ENCODE measurements at regions not wholly inside any gene's neighbourhood (a gene's known extent, or its start where the extent isn't known, plus 50 kb on each side); places are given as distances from the start of the nearest gene placed in this dataset.
"Not testable (repeated sequence)": the region's sequence is repeated elsewhere in the genome, so short reads cannot be mapped to it uniquely, and the experiment has no call there.

DNA sequence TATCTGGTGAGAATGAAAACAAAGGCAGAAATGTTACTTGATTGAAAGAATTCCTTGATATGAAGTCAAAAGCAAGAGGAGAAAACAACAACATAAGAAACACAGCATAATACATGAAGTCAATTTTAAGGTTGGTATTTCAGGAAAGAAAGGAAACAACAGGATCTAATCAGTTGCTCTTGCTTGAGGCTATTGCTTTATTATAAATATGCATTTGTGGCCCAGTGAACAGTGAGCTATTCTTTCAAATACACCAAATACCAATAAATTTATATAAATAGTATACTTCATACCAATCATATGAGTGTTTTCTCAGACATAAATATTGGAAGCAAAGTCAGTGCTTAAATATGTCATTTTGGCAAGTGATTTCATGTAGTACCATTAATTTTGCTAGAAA, 806.6 kb downstream of the NXPH1 start:
- DNase-seq, result no peak

DNA sequence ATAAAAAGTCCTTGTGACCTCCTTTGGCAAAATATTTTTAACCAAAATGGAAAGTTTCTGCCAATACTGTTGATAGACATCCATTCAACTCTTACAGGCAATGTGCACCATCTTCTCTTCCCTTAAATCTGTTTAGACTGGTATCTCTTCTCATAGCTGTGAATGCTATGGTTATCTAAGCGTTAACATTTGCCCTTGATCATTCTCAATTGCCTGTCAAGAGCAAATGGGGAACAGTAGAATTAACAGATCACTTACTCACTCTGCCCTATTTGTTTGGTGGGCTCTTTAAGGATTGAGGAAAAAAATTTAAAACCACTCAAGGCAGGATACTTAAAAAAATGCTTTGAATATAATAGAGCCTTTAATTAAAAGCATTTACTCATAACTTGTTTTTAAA, 808.4 kb downstream of the NXPH1 start:
- no peak for DNase-seq

DNA sequence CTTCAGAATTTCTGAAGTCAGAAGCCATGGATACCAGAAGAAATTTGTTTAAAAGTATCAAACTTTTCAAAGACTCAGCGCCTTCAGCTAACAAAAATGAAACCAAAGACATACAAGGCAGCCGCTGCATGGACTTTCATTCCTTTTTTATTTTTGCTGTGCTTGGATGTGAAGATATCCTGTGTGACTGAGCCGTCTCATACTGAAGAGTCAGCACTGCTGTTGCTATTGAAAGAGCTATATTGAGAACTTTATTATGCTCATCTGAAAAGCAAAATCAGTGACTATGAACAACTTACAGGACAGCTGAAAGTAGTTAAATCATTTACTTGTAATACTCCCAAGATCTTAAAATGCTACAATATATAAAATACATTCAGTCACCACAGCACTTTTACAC, 809.2 kb downstream of the NXPH1 start:
- no peak for DNase-seq

DNA sequence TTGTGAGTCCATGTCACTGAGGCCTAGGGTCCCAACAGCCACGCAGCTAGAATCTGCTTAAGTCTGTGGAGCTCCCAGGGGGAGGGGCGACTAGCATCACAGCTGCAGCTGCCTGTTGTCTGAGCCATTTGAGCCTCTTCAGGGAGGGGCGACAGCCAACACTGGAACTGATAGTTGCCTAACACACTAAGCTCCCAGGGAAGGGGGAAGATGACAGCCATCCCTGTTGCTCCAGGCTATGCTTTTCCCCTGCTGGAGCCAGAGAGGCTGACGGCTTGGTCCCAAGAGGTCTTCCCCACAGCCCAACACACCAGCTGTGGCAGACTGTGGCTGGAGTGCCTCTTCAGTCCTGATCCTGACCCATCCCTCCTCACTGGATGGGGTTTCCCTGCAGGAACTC, 817.5 kb downstream of the NXPH1 start:
- DNase-seq, result no peak

DNA sequence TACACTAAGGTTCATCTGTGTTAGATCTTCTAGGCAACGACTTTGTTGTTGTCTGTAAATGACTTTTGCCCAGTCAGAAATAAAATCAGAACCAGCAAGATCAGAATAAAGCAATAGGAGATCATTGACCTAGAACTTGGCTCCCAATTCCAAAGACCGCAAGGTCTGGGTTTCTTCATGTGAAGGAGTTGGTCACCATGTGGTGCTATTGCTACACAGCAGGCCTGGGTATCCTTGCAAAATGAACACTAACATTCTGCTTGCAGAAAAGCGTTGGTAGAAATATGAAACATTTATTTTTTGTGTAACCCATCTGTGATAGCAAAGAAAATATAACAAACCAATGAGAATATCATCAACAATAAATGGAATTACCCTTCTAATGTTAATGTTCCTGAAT, 831.0 kb downstream of the NXPH1 start:
- no peak for DNase-seq

DNA sequence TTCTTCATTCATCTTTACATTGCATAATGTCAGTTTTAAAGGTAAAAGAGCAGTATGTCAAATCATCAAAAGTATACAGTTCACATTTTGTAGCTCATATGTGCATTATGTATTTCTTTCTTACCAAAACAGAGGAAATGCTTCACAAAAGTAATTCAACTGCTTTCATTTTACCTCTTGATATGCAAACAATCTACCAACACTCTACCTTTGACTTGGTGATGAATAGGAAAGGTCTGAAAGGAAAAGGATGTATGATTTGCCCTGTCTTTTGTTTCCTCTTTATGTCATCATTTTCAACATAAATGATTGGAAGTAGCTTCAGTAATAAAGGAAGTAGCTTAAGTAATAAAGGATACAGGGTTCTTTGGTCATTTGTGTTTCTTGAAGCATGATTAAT, 846.7 kb downstream of the NXPH1 start:
- no peak for DNase-seq

DNA sequence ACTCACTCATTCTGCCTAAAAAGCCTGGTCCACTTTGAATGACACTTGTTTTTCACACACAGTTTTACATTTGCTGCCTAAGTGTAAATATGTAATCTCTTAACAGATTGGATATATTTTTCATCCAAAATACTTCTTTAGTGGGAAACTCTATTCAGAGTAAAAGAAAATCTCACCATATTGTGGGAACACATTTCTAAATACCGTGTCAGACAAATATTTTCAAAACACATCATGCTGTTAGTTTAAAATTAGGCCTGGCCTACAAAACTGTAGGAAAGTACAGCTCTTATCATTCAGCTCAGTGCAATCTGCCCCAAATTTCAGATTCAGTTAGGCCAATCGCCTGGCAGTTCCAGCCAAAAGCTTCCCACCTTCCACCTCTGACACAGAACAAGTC, 849.8 kb downstream of the NXPH1 start:
- DNase-seq, result no peak

DNA sequence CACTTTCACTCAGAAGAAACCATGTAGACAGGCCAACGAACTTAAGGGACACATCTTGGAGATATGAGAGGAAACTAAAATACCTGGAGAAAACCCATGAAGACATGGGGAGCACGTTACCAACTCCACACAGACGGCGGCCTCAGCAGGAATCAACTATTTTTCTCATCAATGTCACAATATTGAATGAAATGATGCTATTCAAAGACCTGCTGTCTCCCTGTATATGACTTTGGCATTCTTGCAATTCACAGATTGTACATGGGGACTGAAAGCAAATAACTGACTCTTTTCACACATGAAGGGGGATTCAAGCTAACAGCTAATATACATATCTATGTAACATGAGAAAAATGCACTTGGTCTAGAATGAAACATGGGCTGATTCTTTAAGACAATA, 869.0 kb downstream of the NXPH1 start:
- no peak for DNase-seq

DNA sequence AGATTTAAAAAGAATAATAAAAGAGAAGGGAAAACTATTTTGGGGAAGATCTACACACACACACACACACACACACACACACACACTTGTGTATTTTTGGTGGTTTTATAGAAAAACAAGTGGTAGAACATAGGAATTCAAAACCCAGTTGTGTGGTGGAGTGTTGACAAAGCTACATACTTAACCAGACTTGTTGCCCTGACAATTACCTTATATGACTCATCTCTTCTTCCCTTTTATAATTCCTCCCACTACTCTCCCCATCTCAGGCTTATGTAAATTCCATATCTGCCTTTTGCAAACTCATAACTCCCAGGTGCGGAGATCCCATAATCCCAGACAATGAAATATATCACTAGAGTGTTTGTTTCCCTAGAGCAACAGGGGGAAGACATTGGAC, 873.7 kb downstream of the NXPH1 start:
- no peak for DNase-seq

DNA sequence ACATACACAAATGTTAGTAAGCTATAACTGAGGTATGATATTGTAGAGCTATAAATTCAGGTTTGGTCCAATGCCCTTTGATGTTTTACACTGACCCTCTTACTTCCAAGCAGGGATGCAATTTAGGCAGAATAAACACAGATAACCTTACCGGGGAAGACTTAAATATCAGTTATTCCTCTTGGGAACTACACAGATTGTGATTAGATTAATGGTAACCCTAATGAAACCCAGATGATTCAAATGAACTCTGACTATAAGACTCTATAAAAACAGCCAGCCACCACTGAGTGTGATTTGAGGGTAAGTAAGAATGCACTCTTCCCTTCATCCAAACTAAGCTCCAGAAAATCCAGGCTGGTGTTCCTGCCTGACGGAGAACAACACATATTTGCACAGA, 891.1 kb downstream of the NXPH1 start:
- no peak for DNase-seq

DNA sequence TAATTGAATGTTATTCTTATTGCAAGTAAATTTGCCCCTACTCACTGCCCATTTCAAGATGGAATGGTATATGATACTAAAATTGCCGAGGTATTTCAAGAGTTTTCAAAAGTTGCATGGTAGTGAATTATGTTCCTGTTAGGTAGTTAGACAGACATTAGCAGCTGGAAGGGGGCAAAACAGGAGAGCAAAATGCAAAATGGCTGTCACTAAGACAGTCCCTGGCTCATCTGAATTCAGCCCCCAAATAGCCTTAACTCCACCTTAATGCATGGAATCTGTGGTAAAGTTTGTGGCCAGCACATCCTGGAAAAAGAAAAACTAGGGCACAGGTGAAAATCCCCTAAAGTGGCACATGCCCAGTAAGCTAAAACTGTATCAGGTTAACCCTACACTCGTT, 894.9 kb downstream of the NXPH1 start:
- no peak for DNase-seq

DNA sequence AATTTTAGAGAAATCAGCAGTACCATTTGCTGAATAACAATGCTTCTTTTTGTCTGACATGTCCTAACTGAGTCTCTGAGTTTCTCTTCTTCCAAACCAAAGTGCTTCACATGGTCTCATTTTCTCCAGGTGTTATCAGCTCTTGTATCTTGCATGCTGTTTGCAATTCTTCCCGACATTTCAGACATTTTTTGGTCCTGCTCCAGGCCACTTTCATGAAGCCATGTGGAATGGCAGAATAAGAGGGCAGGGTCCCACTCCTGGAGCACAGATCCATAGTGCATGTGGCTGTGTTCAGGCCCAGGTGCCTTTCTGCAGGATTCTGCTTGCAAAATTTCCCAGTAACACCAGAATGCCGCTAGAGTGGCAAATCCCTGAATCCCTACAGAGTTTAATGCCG, 916.2 kb downstream of the NXPH1 start:
- no peak for DNase-seq

DNA sequence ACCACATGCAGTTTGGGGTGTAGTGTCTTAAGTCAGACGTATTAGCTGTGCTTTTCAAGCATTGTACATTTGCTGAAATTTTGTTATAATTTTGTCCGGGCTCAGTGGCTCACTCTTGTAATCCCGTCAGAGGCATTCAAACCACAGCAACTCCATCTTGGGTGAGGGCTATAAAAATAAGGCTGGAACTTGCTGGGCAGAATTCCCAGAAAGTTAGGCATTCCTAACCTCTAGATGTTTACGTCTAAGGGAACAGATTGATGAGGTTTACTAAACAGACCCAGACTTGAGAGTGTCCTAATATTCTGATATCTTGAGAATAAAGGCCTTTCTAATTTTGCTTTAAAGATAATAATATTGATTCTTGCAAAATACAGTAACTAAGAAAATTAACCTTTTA, 957.8 kb downstream of the NXPH1 start:
- no peak for DNase-seq

DNA sequence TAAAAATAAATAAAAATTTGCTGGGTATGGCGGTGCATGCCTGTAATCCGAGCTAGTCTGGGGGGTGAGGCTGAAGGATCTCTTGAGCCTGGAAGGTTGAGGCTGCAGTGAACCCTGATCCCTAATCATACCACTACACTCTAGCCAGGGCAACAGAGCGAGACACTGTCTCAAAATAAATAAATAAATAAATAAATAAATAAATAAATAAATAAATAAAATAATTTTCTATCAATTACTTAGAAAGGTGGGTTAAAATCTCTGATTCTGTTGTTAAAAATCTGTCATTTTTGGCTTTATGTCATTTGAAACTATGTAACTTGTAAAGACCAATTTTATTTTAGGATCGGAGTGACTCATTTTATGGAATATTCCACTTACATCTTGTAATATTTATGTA, 958.6 kb downstream of the NXPH1 start:
- DNase-seq, result no peak

DNA sequence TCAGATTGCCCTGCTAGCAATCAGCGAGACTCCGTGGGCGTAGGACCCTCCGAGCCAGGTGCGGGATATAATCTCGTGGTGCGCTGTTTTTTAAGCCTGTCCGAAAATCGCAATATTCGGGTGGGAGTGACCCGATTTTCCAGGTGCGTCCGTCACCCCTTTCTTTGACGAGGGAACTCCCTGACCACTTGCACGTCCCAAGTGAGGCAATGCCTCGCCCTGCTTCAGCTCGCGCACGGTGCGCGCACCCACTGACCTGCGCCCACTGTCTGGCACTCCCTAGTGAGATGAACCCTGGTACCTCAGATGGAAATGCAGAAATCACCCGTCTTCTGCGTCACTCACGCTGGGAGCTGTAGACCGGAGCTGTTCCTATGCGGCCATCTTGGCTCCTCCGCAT, 971.0 kb downstream of the NXPH1 start:
- DNase-seq, result not testable (repeated sequence)

DNA sequence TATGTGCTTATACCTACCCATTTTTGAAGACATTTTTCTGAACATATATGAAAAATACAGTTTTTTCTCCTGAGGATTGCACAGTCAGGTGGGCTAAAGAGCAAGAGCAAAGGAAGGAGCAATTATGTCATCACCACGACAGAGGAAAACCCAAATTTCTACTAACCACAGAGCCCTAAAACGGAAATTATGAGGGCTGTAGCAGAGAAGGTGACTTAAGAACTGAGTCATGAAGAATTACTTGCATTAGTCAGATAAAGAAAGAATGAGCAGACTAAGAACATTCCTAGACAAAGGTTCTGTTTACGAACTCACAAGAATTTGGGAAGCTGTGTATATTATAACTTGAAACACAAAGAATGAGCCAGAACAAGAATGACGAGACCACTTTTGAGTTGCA, 974.4 kb downstream of the NXPH1 start:
- DNase-seq, result no peak

DNA sequence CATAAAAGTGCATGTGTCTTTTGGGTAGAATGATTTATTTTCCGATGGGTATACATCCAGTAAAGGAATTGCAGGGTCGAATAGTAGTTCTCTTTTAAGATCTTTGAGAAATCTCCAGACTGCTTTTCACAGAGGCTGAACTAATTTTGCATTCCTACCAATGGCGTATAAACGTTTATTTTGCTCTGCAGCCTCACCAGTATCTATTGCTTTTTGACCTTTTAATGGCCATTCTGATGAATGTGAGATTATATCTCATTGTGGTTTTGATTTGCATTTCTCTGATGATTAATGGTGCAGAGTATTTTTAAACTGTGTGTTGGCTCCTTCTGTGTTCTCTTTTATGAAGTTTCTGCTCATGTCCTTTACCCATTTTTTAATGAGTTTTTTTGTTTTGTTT, 1020.1 kb downstream of the NXPH1 start:
- no peak for DNase-seq

DNA sequence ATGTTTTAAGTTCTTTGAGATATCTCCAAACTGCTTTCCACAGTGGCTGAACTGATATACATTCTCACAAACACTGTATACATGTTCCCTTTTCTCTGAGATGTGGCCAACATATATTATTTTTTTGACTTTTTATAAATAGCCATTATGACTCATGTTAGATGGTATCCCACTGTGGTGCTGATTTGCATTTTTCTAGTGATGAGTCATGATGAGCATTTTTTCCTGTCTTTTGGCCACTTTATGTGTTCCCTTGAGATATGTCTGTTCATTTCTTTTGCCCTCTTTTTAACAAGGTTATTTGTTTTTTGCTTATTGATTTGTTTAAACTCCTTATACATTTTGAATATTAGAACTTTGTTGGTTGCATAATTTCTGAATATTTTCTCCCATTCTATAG, 1055.1 kb downstream of the NXPH1 start:
- DNase-seq, result no peak

DNA sequence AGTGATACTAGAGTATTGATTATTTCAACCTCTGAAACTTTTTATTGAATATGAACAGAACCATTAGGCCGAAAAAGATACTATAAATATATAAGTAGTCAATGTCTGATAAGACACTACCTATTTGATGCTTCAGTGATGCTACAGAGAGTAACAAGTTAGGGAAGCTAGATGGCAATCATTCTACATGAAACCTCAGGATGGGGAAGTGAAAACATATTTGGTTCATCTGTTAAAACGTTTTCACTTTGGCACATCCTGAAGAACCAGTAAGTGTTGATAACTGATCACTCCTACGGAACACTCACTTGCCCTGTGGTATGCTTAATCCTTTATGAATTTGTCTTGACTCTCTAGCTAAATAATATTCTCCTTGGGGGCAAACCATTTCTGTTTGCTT, 1064.9 kb downstream of the NXPH1 start:
- no peak for DNase-seq

DNA sequence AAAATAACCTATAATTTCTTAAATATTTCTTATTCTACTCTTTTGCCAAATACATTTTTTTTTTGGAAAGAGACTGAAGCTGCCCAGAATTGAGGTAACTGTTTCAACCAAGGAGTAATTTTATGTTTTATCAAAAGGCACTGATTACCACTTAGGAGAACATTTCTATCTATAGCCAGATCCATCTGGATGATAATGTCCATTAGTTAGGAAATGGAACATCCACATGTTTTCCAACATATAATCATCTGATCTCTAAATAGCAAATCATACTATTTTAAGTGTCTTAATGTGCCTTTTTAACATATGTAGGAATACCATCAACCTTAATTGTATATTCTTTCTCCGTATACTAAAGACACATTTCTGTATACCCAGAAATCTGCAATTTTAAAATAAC, 1068.9 kb downstream of the NXPH1 start:
- no peak for DNase-seq

DNA sequence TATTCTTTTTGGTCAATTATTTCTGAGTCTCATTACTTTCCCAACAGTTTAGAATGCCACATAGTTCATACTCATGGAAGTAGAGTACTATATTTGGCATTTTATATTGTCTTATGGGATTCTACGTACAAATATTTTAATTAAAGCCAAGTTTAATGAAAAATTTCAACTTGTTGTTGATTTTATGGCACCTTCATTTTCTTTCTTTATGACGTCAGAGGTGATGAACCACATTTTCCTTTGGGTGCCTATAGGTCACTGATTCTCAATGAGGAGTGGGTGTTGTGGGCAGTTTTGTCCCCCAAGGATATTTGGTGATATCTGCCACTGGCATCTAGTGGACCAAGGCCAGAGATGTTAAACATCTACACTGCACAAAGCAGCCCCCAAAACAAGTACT, 1071.3 kb downstream of the NXPH1 start:
- no peak for DNase-seq

DNA sequence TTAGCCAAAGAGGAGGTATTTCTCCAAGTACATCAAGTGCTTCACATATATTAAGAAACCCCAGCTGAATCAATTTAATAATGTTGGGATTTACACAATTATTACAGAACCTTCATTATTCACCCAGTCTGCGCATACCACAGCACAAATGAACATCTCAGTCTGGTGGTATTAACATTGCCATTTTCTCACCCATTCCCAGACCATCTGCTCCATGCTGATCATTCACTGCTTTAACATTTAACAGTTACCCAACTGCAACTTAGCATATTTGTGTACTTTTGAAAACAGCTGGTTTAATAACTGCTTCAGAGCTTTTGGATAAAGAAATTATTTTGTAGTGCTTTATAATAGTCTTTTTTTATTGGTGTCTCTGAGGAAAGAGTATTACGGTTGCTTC, 1072.1 kb downstream of the NXPH1 start:
- no peak for DNase-seq

DNA sequence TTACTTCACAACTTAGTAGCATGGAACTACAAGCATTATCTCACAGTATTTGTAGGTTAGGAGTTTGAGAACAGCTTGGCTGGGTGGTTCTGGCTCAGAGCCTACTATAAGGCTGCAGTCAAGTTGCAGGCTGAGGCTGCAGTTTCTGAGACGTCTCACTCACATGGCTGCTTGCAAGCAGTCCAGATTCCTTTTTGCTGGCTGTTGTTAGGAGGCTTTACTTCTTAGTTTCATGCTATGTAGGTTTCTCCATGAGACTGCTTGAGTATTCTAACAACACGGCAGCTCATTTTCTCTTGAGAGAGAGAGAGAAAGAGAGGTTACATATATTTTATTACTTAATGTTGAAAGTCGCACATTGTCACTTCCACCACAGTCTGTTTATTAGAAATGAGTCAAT, 1073.9 kb downstream of the NXPH1 start:
- no peak for DNase-seq

DNA sequence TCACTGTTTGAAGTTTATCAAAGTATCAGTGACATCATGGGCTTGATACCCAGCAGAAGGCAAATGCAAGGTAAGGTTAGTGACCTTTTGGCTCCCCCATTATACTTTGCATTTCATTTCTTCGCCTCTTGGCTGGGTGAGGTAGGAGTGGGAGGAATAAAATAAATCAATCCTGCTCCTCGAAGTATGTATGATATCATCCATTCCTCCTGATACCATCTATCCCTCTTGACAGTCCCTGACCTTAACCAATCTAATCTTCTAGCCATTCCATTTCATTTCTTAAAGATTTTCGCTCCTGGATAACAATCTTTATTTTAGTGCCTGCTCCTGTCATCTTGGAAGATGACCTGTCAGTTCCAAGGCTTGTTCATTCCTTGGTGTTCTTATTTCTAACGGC, 1083.3 kb downstream of the NXPH1 start:
- DNase-seq, result no peak

DNA sequence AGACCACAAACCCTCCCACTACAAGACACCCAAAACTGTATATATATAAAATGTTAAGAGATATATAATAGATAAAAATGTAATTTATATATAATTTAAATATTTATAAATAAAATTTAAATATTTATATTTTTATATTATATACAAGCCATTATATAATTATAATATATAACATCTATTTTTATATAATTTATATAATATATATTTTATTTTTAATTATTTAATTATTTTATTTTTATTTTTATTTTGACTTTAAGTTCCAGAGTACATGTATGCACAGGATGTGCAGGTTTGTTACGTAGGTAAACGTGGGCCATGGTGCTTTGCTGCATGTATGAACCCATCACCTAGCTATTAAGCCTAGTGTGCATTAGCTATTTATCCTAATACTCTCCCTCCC, 1090.2 kb downstream of the NXPH1 start:
- DNase-seq, result no peak

DNA sequence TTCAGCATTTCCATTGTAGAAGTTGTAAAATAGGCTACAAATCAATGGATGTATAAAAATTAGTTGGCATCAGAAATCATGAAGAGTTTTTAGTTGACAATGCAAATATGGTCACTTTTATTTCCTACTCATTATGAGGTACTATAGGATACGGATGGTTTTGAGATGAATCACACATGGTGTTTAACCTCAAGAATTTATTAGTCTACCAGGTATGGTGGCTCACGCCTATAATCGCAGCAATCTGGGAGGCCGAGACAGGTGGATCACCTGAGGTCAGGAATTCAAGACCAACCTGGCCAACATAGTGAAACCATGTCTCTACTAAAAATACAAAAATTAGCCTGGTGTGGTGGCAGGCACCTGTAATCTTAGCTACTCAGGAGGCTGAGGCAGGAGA, 1119.0 kb downstream of the NXPH1 start:
- not testable (repeated sequence) for DNase-seq

DNA sequence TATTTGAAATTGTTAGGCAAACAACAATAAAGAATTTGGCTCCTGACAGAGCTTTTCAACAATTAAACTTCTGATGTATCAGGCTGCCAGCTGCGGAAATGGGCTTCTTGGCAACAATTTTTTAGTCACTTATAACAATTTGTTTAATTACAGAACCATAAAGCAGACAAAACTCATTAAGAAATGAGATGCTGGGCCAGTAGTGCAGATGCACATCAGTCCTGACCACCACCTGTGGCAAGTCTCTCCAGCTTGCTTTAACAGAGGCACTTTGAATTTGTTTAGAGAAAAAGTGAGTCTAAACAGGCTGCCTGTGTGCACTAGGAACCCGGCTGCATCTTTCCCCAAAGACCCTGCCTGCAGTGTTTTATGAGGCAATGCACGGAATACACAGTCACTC, 1124.4 kb downstream of the NXPH1 start:
- DNase-seq, result no peak
